H9 (cell line): ENCODE measurements at regions not wholly inside any gene's neighbourhood (a gene's known extent, or its start where the extent isn't known, plus 50 kb on each side); places are given as distances from the start of the nearest gene placed in this dataset.
"Not testable (repeated sequence)": the region's sequence is repeated elsewhere in the genome, so short reads cannot be mapped to it uniquely, and the experiment has no call there.

Source experiments
- DNase-seq: peaks from one replicate; pipeline ENCODE4 v3.0.0-alpha.2; 2017
- H2AFZ ChIP-seq: one replicate; pipeline ENCODE4 v1.6.1; 2013; ENCODE audit warnings: mild to moderate bottlenecking, low read length, control low read depth, moderate library complexity
- H2AK5ac ChIP-seq: 2 replicates; pipeline ENCODE4 v1.6.1; 2013; ENCODE audit warnings: low read length, control low read depth, mixed read lengths; ENCODE audit not compliant: insufficient read length
- H2BK120ac ChIP-seq: one replicate; pipeline ENCODE4 v1.6.1; 2013; ENCODE audit warnings: low read depth, mild to moderate bottlenecking, low read length, control low read depth, inconsistent platforms; ENCODE audit not compliant: poor library complexity, severe bottlenecking
- H2BK12ac ChIP-seq: 2 replicates; pipeline ENCODE4 v1.6.1; 2013; ENCODE audit warnings: low read length, control low read depth, mixed read lengths, low read depth; ENCODE audit not compliant: insufficient read length
- H2BK15ac ChIP-seq: 2 replicates; pipeline ENCODE4 v1.6.1; 2013; ENCODE audit warnings: low read depth, low read length, control low read depth
- H2BK20ac ChIP-seq: one replicate; pipeline ENCODE4 v1.6.1; 2013; ENCODE audit warnings: low read depth, mild to moderate bottlenecking, low read length, control low read depth, inconsistent platforms; ENCODE audit not compliant: poor library complexity, severe bottlenecking
- H2BK5ac ChIP-seq: 2 replicates; pipeline ENCODE4 v1.6.1; 2013; ENCODE audit warnings: low read length, control low read depth, mixed read lengths; ENCODE audit not compliant: insufficient read length
- H3K14ac ChIP-seq: 2 replicates; pipeline ENCODE4 v1.6.1; 2013; ENCODE audit warnings: low read length, control low read depth; ENCODE audit not compliant: insufficient read depth
- H3K18ac ChIP-seq: 2 replicates; pipeline ENCODE4 v1.6.1; 2013; ENCODE audit warnings: low read depth, mild to moderate bottlenecking, mixed read lengths, low read length, control low read depth; ENCODE audit not compliant: insufficient read length
- H3K23ac ChIP-seq: 2 replicates; pipeline ENCODE4 v1.6.1; 2013; ENCODE audit warnings: low read length, control low read depth, mixed read lengths, low read depth; ENCODE audit not compliant: insufficient read length
- H3K23me2 ChIP-seq: 2 replicates; pipeline ENCODE4 v1.6.1; 2013; ENCODE audit warnings: low read depth, mild to moderate bottlenecking, mixed read lengths, low read length, control low read depth; ENCODE audit not compliant: insufficient read length, poor library complexity, severe bottlenecking
- H3K27ac ChIP-seq: 2 replicates; pipeline ENCODE4 v1.5.1; 2013; ENCODE audit warnings: low read length, control low read depth, mixed read lengths, low read depth; ENCODE audit not compliant: insufficient read length
- H3K27me3 ChIP-seq: 2 replicates; pipeline ENCODE4 v1.6.1; 2013; ENCODE audit warnings: low read length, control low read depth, inconsistent platforms; ENCODE audit not compliant: insufficient read depth
- H3K4ac ChIP-seq: 2 replicates; pipeline ENCODE4 v1.6.1; 2013; ENCODE audit warnings: low read depth, mild to moderate bottlenecking, control low read depth, inconsistent platforms, low read length, moderate library complexity
- H3K4me1 ChIP-seq: 2 replicates; pipeline ENCODE4 v1.6.1; 2013; ENCODE audit warnings: low read length, control low read depth, inconsistent platforms; ENCODE audit not compliant: insufficient read depth
- H3K4me2 ChIP-seq: 2 replicates; pipeline ENCODE4 v1.6.1; 2013; ENCODE audit warnings: low read length, control low read depth, mixed read lengths; ENCODE audit not compliant: insufficient read length, insufficient read depth
- H3K56ac ChIP-seq: 2 replicates; pipeline ENCODE4 v1.6.1; 2013; ENCODE audit warnings: low read depth, mild to moderate bottlenecking, mixed read lengths, low read length, control low read depth; ENCODE audit not compliant: insufficient read length
- H3K79me1 ChIP-seq: 2 replicates; pipeline ENCODE4 v1.6.1; 2013; ENCODE audit warnings: low read depth, mild to moderate bottlenecking, moderate library complexity, low read length, control low read depth, inconsistent platforms; ENCODE audit not compliant: insufficient read depth, poor library complexity, severe bottlenecking
- H3K79me2 ChIP-seq: 2 replicates; pipeline ENCODE4 v1.6.1; 2013; ENCODE audit warnings: low read length, control low read depth, inconsistent platforms; ENCODE audit not compliant: insufficient read depth
- H3K9ac ChIP-seq: 2 replicates; pipeline ENCODE4 v1.6.1; 2013; ENCODE audit warnings: low read length, control low read depth, mixed read lengths; ENCODE audit not compliant: insufficient read length; ENCODE audit errors: extremely low read depth
- H3K9me3 ChIP-seq: one replicate; pipeline ENCODE4 v1.6.1; 2013; ENCODE audit warnings: low read depth, low read length, inconsistent platforms; ENCODE audit not compliant: control insufficient read depth
- H3T11ph ChIP-seq: one replicate; pipeline ENCODE4 v1.6.1; 2013; ENCODE audit warnings: mild to moderate bottlenecking, low read length, control low read depth, inconsistent platforms
- H4K20me1 ChIP-seq: one replicate; pipeline ENCODE4 v1.6.1; 2013; ENCODE audit not compliant: control insufficient read depth, insufficient read length, insufficient read depth
- H4K5ac ChIP-seq: 2 replicates; pipeline ENCODE4 v1.6.1; 2013; ENCODE audit warnings: low read depth, mild to moderate bottlenecking, mixed read lengths, low read length, control low read depth; ENCODE audit not compliant: insufficient read length
- H4K8ac ChIP-seq: replicated peaks from 2 replicates; pipeline ENCODE4 v1.6.1; 2013; ENCODE audit warnings: low read length, control low read depth, mixed read lengths, low read depth; ENCODE audit not compliant: insufficient read length
- H4K91ac ChIP-seq: 2 replicates; pipeline ENCODE4 v1.6.1; 2013; ENCODE audit warnings: low read depth, mild to moderate bottlenecking, moderate library complexity, mixed read lengths, low read length, control low read depth; ENCODE audit not compliant: insufficient read length
- H3K27ac Mint-ChIP-seq, 3 experiments: 2 replicates in 2 of 3; 3 replicates in 1 of 3; pipeline ENCODE4 v1.8.0; 2020 to 2021; ENCODE audit warnings: mixed read lengths in 3 of 3, mild to moderate bottlenecking in 1 of 3, moderate library complexity in 1 of 3
- H3K27me3 Mint-ChIP-seq: 2 replicates; pipeline ENCODE4 v1.8.0; 2021; ENCODE audit warnings: low read depth, mild to moderate bottlenecking, moderate library complexity, mixed read lengths
- H3K36me3 Mint-ChIP-seq, 3 experiments: 2 replicates in 2 of 3; 3 replicates in 1 of 3; pipeline ENCODE4 v1.8.0; 2020 to 2021; ENCODE audit warnings: low read depth in 3 of 3, mixed read lengths in 3 of 3; ENCODE audit not compliant: insufficient read depth in 1 of 3
- H3K4me1 Mint-ChIP-seq, 2 experiments: 2 replicates each; pipeline ENCODE4 v1.8.0; 2020; ENCODE audit warnings: mixed read lengths in 2 of 2
- H3K4me3 Mint-ChIP-seq, 2 experiments: 2 replicates in 1 of 2; 3 replicates in 1 of 2; pipeline ENCODE4 v1.8.0; 2020 to 2021; ENCODE audit warnings: mild to moderate bottlenecking in 2 of 2, mixed read lengths in 2 of 2, moderate library complexity in 1 of 2
- H3K9me3 Mint-ChIP-seq, 2 experiments: 2 replicates in 1 of 2; 3 replicates in 1 of 2; pipeline ENCODE4 v1.8.0; 2020; ENCODE audit warnings: mild to moderate bottlenecking in 2 of 2, mixed read lengths in 2 of 2, moderate library complexity in 1 of 2
- WGBS: extraction: QIAGEN DNeasy Blood & Tissue Kit; methylation state at CpG from one replicate; pipeline ENCODE4 v1.1.7; 2013; ENCODE audit warnings: missing lambda C conversion rate, low lambda C conversion rate, mixed read lengths; ENCODE audit not compliant: insufficient read length; ENCODE audit errors: extremely low coverage; 5-methylcytosine and 5-hydroxymethylcytosine counted together

DNA sequence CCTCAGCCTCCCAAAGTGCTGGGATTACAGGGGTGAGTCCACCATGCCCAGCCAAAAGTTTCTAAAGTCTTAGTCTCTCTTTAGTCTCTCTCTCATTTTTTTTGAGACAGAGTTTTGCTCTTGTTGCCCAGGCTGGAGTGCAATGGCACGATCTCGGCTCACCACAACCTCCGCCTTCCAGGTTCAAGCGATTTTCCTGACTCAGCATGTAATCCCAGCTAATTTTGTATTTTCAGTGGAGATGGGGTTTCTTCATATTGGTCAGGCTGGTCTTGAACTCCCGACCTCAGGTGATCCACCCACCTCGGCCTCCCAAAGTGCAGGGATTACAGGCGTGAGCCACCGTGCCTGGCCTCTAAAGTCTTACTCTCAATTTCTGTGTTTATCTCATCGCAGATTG is 100.1 kb upstream of the GRK3 start:
- H2BK12ac ChIP-seq, H3K18ac ChIP-seq, H3K9me3 Mint-ChIP-seq, H4K91ac ChIP-seq, H3K23ac ChIP-seq, DNase-seq, H3K9ac ChIP-seq, H2BK120ac ChIP-seq, H3K9me3 ChIP-seq, H3K4ac ChIP-seq, H3K4me1 Mint-ChIP-seq, H2BK20ac ChIP-seq, H3K14ac ChIP-seq, H4K5ac ChIP-seq, H3K4me2 ChIP-seq, H3K4me1 ChIP-seq, H3K27me3 Mint-ChIP-seq, H3K27me3 ChIP-seq, H4K20me1 ChIP-seq, H3K4me3 Mint-ChIP-seq, H2BK15ac ChIP-seq, H3K27ac Mint-ChIP-seq, H3K79me1 ChIP-seq, H2AFZ ChIP-seq, H3K56ac ChIP-seq, H3K27ac ChIP-seq, H2AK5ac ChIP-seq, H3T11ph ChIP-seq, H3K79me2 ChIP-seq, H4K8ac ChIP-seq, H3K23me2 ChIP-seq, H2BK5ac ChIP-seq: not testable (repeated sequence)
- no CpG with 5 or more reads among the region's 9 CpGs for WGBS
- H3K36me3 Mint-ChIP-seq = peaks cover 24 to 41% (median 37%) of the 10 kb centered on the region in 3 experiments
